OCI-LY7 (cell line): ENCODE measurements at regions not wholly inside any gene's neighbourhood (a gene's known extent, or its start where the extent isn't known, plus 50 kb on each side); places are given as distances from the start of the nearest gene placed in this dataset.

Experiments
- BruUV-seq: library from RNA; stranded (reverse); fragments of 400-500 nt; replicated peaks from 2 replicates; lab custom pipeline; 2021; lab: Mats Ljungman, UMichigan
- CTCF ChIA-PET: fragments of 300-600 bp; sonication (Branson Sonifier 250); formaldehyde crosslinking; loops from one replicate; lab custom pipeline; 2022; ENCODE audit warnings: antibody characterized with exemption; ENCODE audit not compliant: unreplicated experiment; lab: Charles Lee
- POLR2A ChIA-PET: fragments of 300-600 bp; sonication (Branson Sonifier 250); formaldehyde crosslinking; loops from one replicate; lab custom pipeline; 2022; ENCODE audit warnings: antibody characterized with exemption; lab: Charles Lee
- DNase-seq: peaks from one replicate; pipeline ENCODE4 v3.0.0-alpha.2; 2015; ENCODE audit warnings: low spot score
- H2AFZ ChIP-seq: fragments of 200-600 bp; sonication (generic), shearing (Covaris generic); 2 replicates; pipeline ENCODE4 v1.6.1; 2014; ENCODE audit warnings: mild to moderate bottlenecking, antibody characterized with exemption, low read length, moderate library complexity
- H3K27ac ChIP-seq: fragments of 200-600 bp; sonication (generic); 2 replicates; pipeline ENCODE4 v1.5.1; 2014; ENCODE audit warnings: mixed run types, low read depth, mild to moderate bottlenecking, moderate library complexity, low read length, inconsistent platforms; ENCODE audit not compliant: poor library complexity, severe bottlenecking
- H3K36me3 ChIP-seq: fragments of 200-600 bp; sonication (generic); 2 replicates; pipeline ENCODE4 v1.6.1; 2014; ENCODE audit warnings: mild to moderate bottlenecking, antibody characterized with exemption, low read length, moderate library complexity, mixed read lengths; ENCODE audit not compliant: insufficient read depth
- H3K4me1 ChIP-seq: fragments of 200-600 bp; sonication (generic); 2 replicates; pipeline ENCODE4 v1.5.1; 2014; ENCODE audit warnings: mild to moderate bottlenecking, low read length; ENCODE audit not compliant: insufficient read depth, poor library complexity, severe bottlenecking
- H3K4me2 ChIP-seq: fragments of 200-600 bp; sonication (generic); 2 replicates; pipeline ENCODE4 v1.6.1; 2014; ENCODE audit warnings: mild to moderate bottlenecking, low read length
- H3K4me3 ChIP-seq: fragments of 200-600 bp; sonication (generic); 2 replicates; pipeline ENCODE4 v1.5.1; 2014; ENCODE audit warnings: mild to moderate bottlenecking, low read depth, low read length; ENCODE audit not compliant: poor library complexity, severe bottlenecking
- H3K79me2 ChIP-seq: fragments of 200-600 bp; sonication (generic); 2 replicates; pipeline ENCODE4 v1.6.1; 2016; ENCODE audit warnings: low read depth, mild to moderate bottlenecking, low read length, moderate library complexity, mixed read lengths; ENCODE audit not compliant: insufficient read depth
- H3K9me2 ChIP-seq: fragments of 200-600 bp; sonication (generic); 2 replicates; pipeline ENCODE4 v1.6.1; 2016; ENCODE audit warnings: mild to moderate bottlenecking, low read length, mixed read lengths; ENCODE audit not compliant: insufficient read depth
- H3K9me3 ChIP-seq: fragments of 200-600 bp; sonication (generic); 2 replicates; pipeline ENCODE4 v1.6.1; 2014; ENCODE audit warnings: mild to moderate bottlenecking, mixed run types, low read length, mixed read lengths
- H4K20me1 ChIP-seq: fragments of 200-600 bp; sonication (generic); 2 replicates; pipeline ENCODE4 v1.6.1; 2014; ENCODE audit warnings: mild to moderate bottlenecking, antibody characterized with exemption, low read length, moderate library complexity, mixed read lengths; ENCODE audit not compliant: insufficient read depth
- CTCF ChIP-seq: fragments of 200-600 bp; sonication (generic); conservative IDR thresholded peaks from 2 replicates; pipeline ENCODE4 v1.5.1; 2014; ENCODE audit warnings: mild to moderate bottlenecking, antibody characterized with exemption, low read length, moderate library complexity, mixed read lengths
- EZH2phosphoT487 ChIP-seq: fragments of 200-600 bp; sonication (generic); IDR thresholded peaks from 2 replicates; pipeline ENCODE4 v1.6.1; 2018; ENCODE audit warnings: low read depth, borderline replicate concordance, mild to moderate bottlenecking, mixed run types, antibody characterized with exemption, low read length, moderate library complexity, mixed read lengths
- intact Hi-C: fragments of 100-400 bp; cut with micrococcal nuclease; formaldehyde crosslinking; loops from one replicate; pipeline ENCODE4 v1.10.0; 2022; ENCODE audit not compliant: unreplicated experiment

- intact Hi-C loops: no loop called here
- no peaks in the 10 kb centered on the region for H3K4me1 ChIP-seq
- no peaks in the 10 kb centered on the region for H3K9me3 ChIP-seq
- TF ChIP-seq CTCF (no peak), EZH2phosphoT487 (no peak)
- ChIA-PET POLR2A (no interaction called here), CTCF (no interaction called here)
- H3K27ac ChIP-seq: no peak overlapping the region
- H3K79me2 ChIP-seq: no peaks in the 10 kb centered on the region
- no TSS peak for BruUV-seq
- no peak overlapping the region for H3K4me3 ChIP-seq
- H3K9me2 ChIP-seq: no peaks in the 10 kb centered on the region
- H3K4me2 ChIP-seq: no peak overlapping the region
- H3K36me3 ChIP-seq: no peaks in the 10 kb centered on the region
- DNase-seq: no peak
- H2AFZ ChIP-seq: no peak overlapping the region
- no peaks in the 10 kb centered on the region for H4K20me1 ChIP-seq
Observed at GRCh38 chr5:38745836-38746732, 99.7 kb upstream of the OSMR start.

DNA sequence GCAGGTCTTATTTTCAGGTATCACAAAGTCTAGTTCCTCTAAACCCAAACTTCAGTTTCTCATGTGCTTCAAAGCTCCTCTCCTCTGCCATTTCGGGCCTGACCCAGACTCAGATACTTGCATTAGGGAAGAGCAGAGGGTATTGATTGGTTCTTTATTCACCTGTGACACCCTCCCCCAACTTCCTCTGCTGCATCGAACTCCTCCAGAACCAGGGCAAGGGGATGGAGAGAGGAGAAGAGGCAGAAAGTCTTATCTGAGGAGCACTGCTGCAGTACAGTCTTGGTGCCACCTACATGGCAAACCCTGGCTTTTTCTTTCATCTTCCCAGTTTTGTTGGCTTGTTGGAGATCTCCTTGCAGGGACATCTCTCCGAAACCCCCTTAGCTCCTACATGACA, 96.0 kb upstream of the OSMR start:
- no peak for DNase-seq
- ChIA-PET POLR2A (no interaction called here), CTCF (no interaction called here)
- no peaks in the 10 kb centered on the region for H3K36me3 ChIP-seq
- H3K27ac ChIP-seq: no peak overlapping the region
- intact Hi-C loops: no loop called here
- BruUV-seq: no TSS peak
- no peaks in the 10 kb centered on the region for H3K9me3 ChIP-seq
- no peak overlapping the region for H2AFZ ChIP-seq
- no peaks in the 10 kb centered on the region for H4K20me1 ChIP-seq
- no peaks in the 10 kb centered on the region for H3K4me1 ChIP-seq
- no peak overlapping the region for H3K4me3 ChIP-seq
- no peak for TF ChIP-seq EZH2phosphoT487
- TF ChIP-seq CTCF: no peak
- no peaks in the 10 kb centered on the region for H3K9me2 ChIP-seq
- no peaks in the 10 kb centered on the region for H3K79me2 ChIP-seq
- H3K4me2 ChIP-seq: no peak overlapping the region

- DNase-seq: no peak
- ChIA-PET POLR2A (interaction anchor here (0.6 kb wide), 1 partner anchor 10 kb away, joined by 3 read pairs; no protein-coding TSS in a partner anchor), CTCF (no interaction called here)
- Histone ChIP-seq H4K20me1 (no peaks in the 10 kb centered on the region), H3K27ac (no peak overlapping the region), H3K9me3 (no peaks in the 10 kb centered on the region), H3K9me2 (no peaks in the 10 kb centered on the region), H3K4me1 (no peaks in the 10 kb centered on the region), H3K79me2 (no peaks in the 10 kb centered on the region), H3K4me2 (no peak overlapping the region), H2AFZ (no peak overlapping the region), H3K4me3 (no peak overlapping the region), H3K36me3 (no peaks in the 10 kb centered on the region)
- BruUV-seq: no TSS peak
- intact Hi-C loops: no loop called here
- TF ChIP-seq CTCF (no peak), EZH2phosphoT487 (no peak)
Observed at GRCh38 chr5:38751103-38751502, 94.7 kb upstream of the OSMR start.
